CD4-positive, alpha-beta T cell (primary cell): ENCODE measurements at regions not wholly inside any gene's neighbourhood (a gene's known extent, or its start where the extent isn't known, plus 50 kb on each side); places are given as distances from the start of the nearest gene placed in this dataset.

Source experiments
- ATAC-seq: fragments of 200-7000 bp; cut with Tn5 transposase; one replicate; pipeline ENCODE4 v1.10.0; 2022; ENCODE audit warnings: mild to moderate bottlenecking; ENCODE audit not compliant: poor library complexity
- CTCF ChIA-PET: fragments of 350-600 bp; sonication (Branson Sonifier 250); formaldehyde crosslinking; loops from one replicate; lab custom pipeline; 2021; ENCODE audit warnings: antibody characterized with exemption, inconsistent platforms; lab: Charles Lee
- POLR2A ChIA-PET: fragments of 350-600 bp; sonication (Branson Sonifier 250); formaldehyde crosslinking; loops from one replicate; lab custom pipeline; 2021; ENCODE audit warnings: antibody characterized with exemption, inconsistent platforms; lab: Charles Lee
- DNase-seq, 14 experiments: peaks; one replicate each; pipeline ENCODE4 v3.0.0-alpha.2; 2013 to 2020; ENCODE audit warnings: mixed read lengths in 2 of 14
- H3K27ac ChIP-seq, 2 donors: one replicate each; pipeline versions ENCODE4 v1.5.1 to v1.7.0; 2013; ENCODE audit warnings: low read length in 2 of 2, low read depth in 1 of 2, mild to moderate bottlenecking in 1 of 2
- H3K27me3 ChIP-seq, 2 experiments: 1 replicate in 1 of 2; 2 replicates in 1 of 2; pipeline versions ENCODE4 v1.6.1 to v1.7.0; 2013; ENCODE audit warnings: low read length in 2 of 2, control low read depth in 1 of 2, mild to moderate bottlenecking in 1 of 2, moderate library complexity in 1 of 2; ENCODE audit not compliant: insufficient read depth in 2 of 2, control insufficient read depth in 1 of 2
- H3K36me3 ChIP-seq: one replicate; pipeline ENCODE4 v1.6.1; 2013; ENCODE audit warnings: low read length, control low read depth; ENCODE audit not compliant: insufficient read depth
- H3K4me1 ChIP-seq: one replicate; pipeline ENCODE4 v1.6.1; 2013; ENCODE audit warnings: low read length, control low read depth; ENCODE audit not compliant: insufficient read depth
- H3K4me3 ChIP-seq: one replicate; pipeline ENCODE4 v1.5.1; 2013; ENCODE audit warnings: mild to moderate bottlenecking, low read length, moderate library complexity
- H3K9me3 ChIP-seq, 2 experiments: 1 replicate in 1 of 2; 2 replicates in 1 of 2; pipeline versions ENCODE4 v1.6.1 to v1.7.0; 2013; ENCODE audit warnings: low read length in 2 of 2, mild to moderate bottlenecking in 2 of 2, control low read depth in 1 of 2, moderate library complexity in 1 of 2; ENCODE audit not compliant: control insufficient read depth in 1 of 2, insufficient read depth in 1 of 2
- H3K27ac Mint-ChIP-seq: one replicate; pipeline ENCODE4 v1.8.0; 2020; ENCODE audit warnings: mixed read lengths
- H3K27me3 Mint-ChIP-seq: one replicate; pipeline ENCODE4 v1.8.0; 2021; ENCODE audit warnings: mixed read lengths
- H3K36me3 Mint-ChIP-seq: one replicate; pipeline ENCODE4 v1.8.0; 2021; ENCODE audit warnings: low read depth, mixed read lengths
- H3K4me1 Mint-ChIP-seq: one replicate; pipeline ENCODE4 v1.8.0; 2021; ENCODE audit warnings: low read depth, mixed read lengths
- H3K4me3 Mint-ChIP-seq: one replicate; pipeline ENCODE4 v1.8.0; 2020; ENCODE audit warnings: mild to moderate bottlenecking, mixed read lengths
- H3K9me3 Mint-ChIP-seq: one replicate; pipeline ENCODE4 v1.8.0; 2020; ENCODE audit warnings: mixed read lengths
- intact Hi-C, 2 experiments: fragments of 100-400 bp; cut with DNase I in 1 of 2; cut with micrococcal nuclease in 1 of 2; formaldehyde crosslinking; loops; one replicate each; pipeline versions ENCODE4 v1.15.1 to v1.9.0; 2023 to 2025; cut with DNase I, micrococcal nuclease
- TF ChIP-seq, protein P1 (sequence below): fragments of 200-600 bp; IDR thresholded peaks from one replicate; pipeline ENCODE4 v1.8.0; 2022; ENCODE audit warnings: antibody characterized with exemption, mild to moderate bottlenecking

DNA sequence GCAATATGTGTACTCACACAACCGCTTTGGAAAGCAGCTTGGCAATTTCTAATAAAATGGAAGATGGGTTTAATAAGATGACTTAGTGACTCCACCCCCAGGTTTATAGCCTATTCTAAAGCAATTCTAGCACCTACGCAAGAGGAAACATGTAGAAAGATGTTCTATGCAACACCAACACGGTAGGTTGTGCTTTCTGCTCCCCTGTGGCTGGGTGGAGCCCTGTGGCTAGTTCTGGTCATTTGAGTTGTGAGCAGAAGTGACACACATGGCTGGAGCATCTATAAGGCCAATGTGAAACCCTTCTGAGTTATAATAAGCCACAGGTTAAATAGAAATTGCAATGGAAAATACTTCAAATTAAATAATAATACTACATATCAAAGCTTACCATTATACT lies 310.7 kb downstream of the CD83 start:
- DNase-seq (no peak), ATAC-seq (no peak)
- ChIA-PET CTCF (no interaction called here), POLR2A (interaction anchor here (0.7 kb wide), 1 partner anchor 16 kb away, joined by 3 read pairs; no protein-coding TSS in a partner anchor)
- H3K27ac Mint-ChIP-seq: no peak overlapping the region
- no peaks in the 10 kb centered on the region for H3K27me3 Mint-ChIP-seq
- no peaks in the 10 kb centered on the region for H3K4me1 ChIP-seq
- TF ChIP-seq, protein P1, sequence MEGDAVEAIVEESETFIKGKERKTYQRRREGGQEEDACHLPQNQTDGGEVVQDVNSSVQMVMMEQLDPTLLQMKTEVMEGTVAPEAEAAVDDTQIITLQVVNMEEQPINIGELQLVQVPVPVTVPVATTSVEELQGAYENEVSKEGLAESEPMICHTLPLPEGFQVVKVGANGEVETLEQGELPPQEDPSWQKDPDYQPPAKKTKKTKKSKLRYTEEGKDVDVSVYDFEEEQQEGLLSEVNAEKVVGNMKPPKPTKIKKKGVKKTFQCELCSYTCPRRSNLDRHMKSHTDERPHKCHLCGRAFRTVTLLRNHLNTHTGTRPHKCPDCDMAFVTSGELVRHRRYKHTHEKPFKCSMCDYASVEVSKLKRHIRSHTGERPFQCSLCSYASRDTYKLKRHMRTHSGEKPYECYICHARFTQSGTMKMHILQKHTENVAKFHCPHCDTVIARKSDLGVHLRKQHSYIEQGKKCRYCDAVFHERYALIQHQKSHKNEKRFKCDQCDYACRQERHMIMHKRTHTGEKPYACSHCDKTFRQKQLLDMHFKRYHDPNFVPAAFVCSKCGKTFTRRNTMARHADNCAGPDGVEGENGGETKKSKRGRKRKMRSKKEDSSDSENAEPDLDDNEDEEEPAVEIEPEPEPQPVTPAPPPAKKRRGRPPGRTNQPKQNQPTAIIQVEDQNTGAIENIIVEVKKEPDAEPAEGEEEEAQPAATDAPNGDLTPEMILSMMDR: no peak
- H3K4me1 Mint-ChIP-seq: no peaks in the 10 kb centered on the region
- H3K27ac ChIP-seq: no peak overlapping the region
- H3K9me3 Mint-ChIP-seq: no peaks in the 10 kb centered on the region
- H3K4me3 Mint-ChIP-seq: no peak overlapping the region
- H3K4me3 ChIP-seq: no peak overlapping the region
- no peaks in the 10 kb centered on the region for H3K36me3 Mint-ChIP-seq
- intact Hi-C loops: loop anchor here in 1 of 2 experiments (1.0 kb wide), 1 partner anchor 20 kb away; no protein-coding TSS in a partner anchor
- H3K36me3 ChIP-seq: no peaks in the 10 kb centered on the region
- H3K27me3 ChIP-seq: no peaks in the 10 kb centered on the region
- H3K9me3 ChIP-seq: no peaks in the 10 kb centered on the region

DNA sequence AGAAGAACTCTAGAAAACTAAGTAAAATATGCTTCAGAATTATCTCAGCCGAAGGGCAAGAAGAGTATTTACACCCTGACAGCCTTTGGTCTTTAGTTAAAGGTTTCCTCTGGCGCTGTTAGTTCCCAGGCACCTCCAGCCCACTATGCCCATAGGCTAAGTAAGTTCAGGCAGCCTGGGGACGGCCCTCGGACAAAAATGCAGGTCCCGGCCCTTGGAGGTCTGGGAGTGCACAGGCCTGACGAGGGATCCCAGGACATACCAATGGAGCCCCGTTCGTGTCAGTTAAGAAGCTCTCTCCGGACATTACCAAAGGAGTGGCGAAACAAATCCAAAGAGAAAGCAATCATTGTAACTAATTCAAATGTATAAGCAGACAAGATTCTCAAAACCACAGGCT lies 311.8 kb downstream of the CD83 start:
- Histone ChIP-seq H3K27ac (no peak overlapping the region), H3K9me3 (no peaks in the 10 kb centered on the region), H3K4me1 (no peaks in the 10 kb centered on the region), H3K27me3 (no peaks in the 10 kb centered on the region), H3K36me3 (no peaks in the 10 kb centered on the region), H3K4me3 (no peak overlapping the region)
- ChIA-PET CTCF (no interaction called here), POLR2A (no interaction called here)
- no peaks in the 10 kb centered on the region for H3K4me1 Mint-ChIP-seq
- ATAC-seq (no peak), DNase-seq (no peak)
- no peaks in the 10 kb centered on the region for H3K36me3 Mint-ChIP-seq
- no peaks in the 10 kb centered on the region for H3K27me3 Mint-ChIP-seq
- intact Hi-C loops: no loop called here
- H3K27ac Mint-ChIP-seq: no peak overlapping the region
- H3K9me3 Mint-ChIP-seq: no peaks in the 10 kb centered on the region
- TF ChIP-seq, protein P1: no peak
- H3K4me3 Mint-ChIP-seq: no peak overlapping the region

GRCh38 chr6:14430218-14430617 lies 312.6 kb downstream of the CD83 start:
- intact Hi-C loops: no loop called here
- H3K4me3 Mint-ChIP-seq: no peak overlapping the region
- H3K36me3 ChIP-seq: no peaks in the 10 kb centered on the region
- H3K36me3 Mint-ChIP-seq: no peaks in the 10 kb centered on the region
- no peaks in the 10 kb centered on the region for H3K27me3 ChIP-seq
- no peak overlapping the region for H3K27ac Mint-ChIP-seq
- no peaks in the 10 kb centered on the region for H3K4me1 Mint-ChIP-seq
- no peaks in the 10 kb centered on the region for H3K27me3 Mint-ChIP-seq
- H3K27ac ChIP-seq: no peak overlapping the region
- DNase-seq (no peak), ATAC-seq (no peak)
- H3K4me1 ChIP-seq: no peaks in the 10 kb centered on the region
- TF ChIP-seq, protein P1: no peak
- POLR2A ChIA-PET: no interaction called here
- H3K9me3 ChIP-seq: no peaks in the 10 kb centered on the region
- H3K4me3 ChIP-seq: no peak overlapping the region
- CTCF ChIA-PET: no interaction called here
- H3K9me3 Mint-ChIP-seq: no peaks in the 10 kb centered on the region
